ENCODE measurements at regions not wholly inside any gene's neighbourhood (a gene's known extent, or its start where the extent isn't known, plus 50 kb on each side); places are given as distances from the start of the nearest gene placed in this dataset.

DNA sequence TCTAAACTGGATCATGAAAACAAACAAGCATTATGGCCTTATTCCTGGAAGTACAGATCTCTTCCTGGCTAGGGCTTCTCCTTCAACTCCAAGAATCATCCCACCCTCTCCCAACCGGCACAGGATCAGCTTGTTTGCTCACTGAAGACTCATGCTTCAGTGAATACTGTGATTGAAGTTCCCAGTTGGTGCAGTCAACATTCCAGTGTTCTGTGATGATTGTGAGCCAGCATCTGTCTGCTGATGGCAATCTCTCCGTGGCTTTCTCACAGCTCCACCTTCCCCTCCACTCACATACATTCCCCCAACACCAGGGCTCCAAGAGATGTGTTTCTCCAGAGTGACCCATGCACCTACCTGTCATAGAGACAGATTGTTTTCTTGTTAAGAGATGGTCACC lies 421.3 kb upstream of the BTBD3 start:
- TF ChIP-seq, protein P1, sequence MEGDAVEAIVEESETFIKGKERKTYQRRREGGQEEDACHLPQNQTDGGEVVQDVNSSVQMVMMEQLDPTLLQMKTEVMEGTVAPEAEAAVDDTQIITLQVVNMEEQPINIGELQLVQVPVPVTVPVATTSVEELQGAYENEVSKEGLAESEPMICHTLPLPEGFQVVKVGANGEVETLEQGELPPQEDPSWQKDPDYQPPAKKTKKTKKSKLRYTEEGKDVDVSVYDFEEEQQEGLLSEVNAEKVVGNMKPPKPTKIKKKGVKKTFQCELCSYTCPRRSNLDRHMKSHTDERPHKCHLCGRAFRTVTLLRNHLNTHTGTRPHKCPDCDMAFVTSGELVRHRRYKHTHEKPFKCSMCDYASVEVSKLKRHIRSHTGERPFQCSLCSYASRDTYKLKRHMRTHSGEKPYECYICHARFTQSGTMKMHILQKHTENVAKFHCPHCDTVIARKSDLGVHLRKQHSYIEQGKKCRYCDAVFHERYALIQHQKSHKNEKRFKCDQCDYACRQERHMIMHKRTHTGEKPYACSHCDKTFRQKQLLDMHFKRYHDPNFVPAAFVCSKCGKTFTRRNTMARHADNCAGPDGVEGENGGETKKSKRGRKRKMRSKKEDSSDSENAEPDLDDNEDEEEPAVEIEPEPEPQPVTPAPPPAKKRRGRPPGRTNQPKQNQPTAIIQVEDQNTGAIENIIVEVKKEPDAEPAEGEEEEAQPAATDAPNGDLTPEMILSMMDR (IDR thresholded peaks at IDR 0.05; ENCODE audit: insufficient read depth, low read depth, low read length): no peak
- no peak for TF ChIP-seq EZH2 (IDR thresholded peaks at IDR 0.05; ENCODE audit: insufficient read depth, low read length)
